CMK (cell line): ENCODE measurements at regions not wholly inside any gene's neighbourhood (a gene's known extent, or its start where the extent isn't known, plus 50 kb on each side); places are given as distances from the start of the nearest gene placed in this dataset.

Experiments
- DNase-seq: peaks from one replicate; pipeline ENCODE4 v3.0.0-alpha.2; 2010; ENCODE audit warnings: low read depth

- DNase-seq, result no peak
These were observed 86.5 kb upstream of the NPVF start for GRCh38 chr7:25314731-25315267.

- no peak for DNase-seq
These were observed 88.1 kb upstream of the NPVF start for GRCh38 chr7:25316366-25316765.

GRCh38 chr7:25318047-25318446 is 89.8 kb upstream of the NPVF start:
- DNase-seq, result no peak

GRCh38 chr7:25319707-25320106 is 91.4 kb upstream of the NPVF start:
- no peak for DNase-seq

GRCh38 chr7:25320791-25321190 is 92.5 kb upstream of the NPVF start:
- no peak for DNase-seq

GRCh38 chr7:25321424-25321823 is 93.1 kb upstream of the NPVF start:
- DNase-seq, result no peak

- no peak for DNase-seq
These were observed 94.2 kb upstream of the NPVF start for GRCh38 chr7:25322473-25322872.

GRCh38 chr7:25325186-25325757 is 97.0 kb upstream of the NPVF start:
- no peak for DNase-seq

GRCh38 chr7:25326501-25327156 is 98.3 kb upstream of the NPVF start:
- no peak for DNase-seq

- DNase-seq, result no peak
These were observed 101.5 kb upstream of the NPVF start for GRCh38 chr7:25329815-25330214.

GRCh38 chr7:25333296-25333928 is 105.1 kb upstream of the NPVF start:
- no peak for DNase-seq

- no peak for DNase-seq
These were observed 119.2 kb upstream of the NPVF start for GRCh38 chr7:25347360-25348066.

- no peak for DNase-seq
These were observed 119.8 kb upstream of the NPVF start for GRCh38 chr7:25348104-25348503.

- DNase-seq, result no peak
These were observed 121.2 kb upstream of the NPVF start for GRCh38 chr7:25349283-25350017.

GRCh38 chr7:25350041-25350440 is 121.8 kb upstream of the NPVF start:
- no peak for DNase-seq

- no peak for DNase-seq
These were observed 123.5 kb upstream of the NPVF start for GRCh38 chr7:25351761-25352160.

- no peak for DNase-seq
These were observed 124.9 kb upstream of the NPVF start for GRCh38 chr7:25353196-25353595.

- DNase-seq, result no peak
These were observed 125.4 kb upstream of the NPVF start for GRCh38 chr7:25353732-25354131.

GRCh38 chr7:25356534-25357151 is 128.4 kb upstream of the NPVF start:
- no peak for DNase-seq

GRCh38 chr7:25358926-25359325 is 130.6 kb upstream of the NPVF start:
- DNase-seq, result no peak

GRCh38 chr7:25359471-25360059 is 131.3 kb upstream of the NPVF start:
- no peak for DNase-seq
